CD4-positive, CD25-positive, alpha-beta regulatory T cell (primary cell): ENCODE measurements at regions not wholly inside any gene's neighbourhood (a gene's known extent, or its start where the extent isn't known, plus 50 kb on each side); places are given as distances from the start of the nearest gene placed in this dataset.

Source experiments
- ATAC-seq, 2 donors: fragments of 150-1000 bp; cut with Tn5 transposase; one replicate each; pipeline ENCODE4 v1.10.0; 2021; ENCODE audit warnings: low read depth in 2 of 2, moderate number of reproducible peaks in 2 of 2, moderate library complexity in 1 of 2
- DNase-seq, 3 donors: peaks; one replicate each; pipeline versions ENCODE4 v3.0.0 to v3.0.0-alpha.2; 2012 to 2022; ENCODE audit warnings: mixed read lengths in 1 of 3
- H3K27ac ChIP-seq: one replicate; pipeline ENCODE4 v1.7.0; 2013; ENCODE audit warnings: mild to moderate bottlenecking, low read length; ENCODE audit not compliant: insufficient read depth, poor library complexity, severe bottlenecking
- H3K27me3 ChIP-seq: one replicate; pipeline ENCODE4 v1.7.0; 2013; ENCODE audit warnings: low read length; ENCODE audit not compliant: control insufficient read depth, insufficient read depth
- H3K36me3 ChIP-seq: one replicate; pipeline ENCODE4 v1.7.0; 2013; ENCODE audit warnings: mild to moderate bottlenecking, low read length, moderate library complexity; ENCODE audit not compliant: control insufficient read depth, insufficient read depth
- H3K4me1 ChIP-seq: 2 replicates; pipeline ENCODE4 v1.7.0; 2013; ENCODE audit warnings: mild to moderate bottlenecking, low read length; ENCODE audit not compliant: insufficient read depth, control insufficient read depth, poor library complexity, severe bottlenecking
- H3K4me3 ChIP-seq: one replicate; pipeline ENCODE4 v1.7.0; 2013; ENCODE audit warnings: low read depth, mild to moderate bottlenecking, low read length, moderate library complexity
- H3K9me3 ChIP-seq, 2 experiments: 1 replicate in 1 of 2; 2 replicates in 1 of 2; pipeline ENCODE4 v1.7.0; 2013; ENCODE audit warnings: low read length in 2 of 2, mild to moderate bottlenecking in 1 of 2, moderate library complexity in 1 of 2; ENCODE audit not compliant: control insufficient read depth in 2 of 2
- H3K27ac Mint-ChIP-seq, 3 donors: one replicate each; pipeline ENCODE4 v1.8.0; 2020 to 2022; ENCODE audit warnings: mild to moderate bottlenecking in 3 of 3, mixed read lengths in 3 of 3, moderate library complexity in 2 of 3
- H3K27me3 Mint-ChIP-seq: one replicate; pipeline ENCODE4 v1.8.0; 2022; ENCODE audit warnings: mild to moderate bottlenecking, mixed read lengths
- H3K36me3 Mint-ChIP-seq: one replicate; pipeline ENCODE4 v1.8.0; 2020; ENCODE audit warnings: mixed read lengths
- H3K4me1 Mint-ChIP-seq, 4 donors: one replicate each; pipeline ENCODE4 v1.8.0; 2020 to 2022; ENCODE audit warnings: mixed read lengths in 4 of 4, mild to moderate bottlenecking in 1 of 4
- H3K4me3 Mint-ChIP-seq, 4 donors: one replicate each; pipeline ENCODE4 v1.8.0; 2020 to 2022; ENCODE audit warnings: mild to moderate bottlenecking in 4 of 4, mixed read lengths in 4 of 4, moderate library complexity in 3 of 4
- H3K9me3 Mint-ChIP-seq, 7 donors: one replicate each; pipeline ENCODE4 v1.8.0; 2020 to 2022; ENCODE audit warnings: mixed read lengths in 7 of 7, mild to moderate bottlenecking in 3 of 7, moderate library complexity in 2 of 7

DNA sequence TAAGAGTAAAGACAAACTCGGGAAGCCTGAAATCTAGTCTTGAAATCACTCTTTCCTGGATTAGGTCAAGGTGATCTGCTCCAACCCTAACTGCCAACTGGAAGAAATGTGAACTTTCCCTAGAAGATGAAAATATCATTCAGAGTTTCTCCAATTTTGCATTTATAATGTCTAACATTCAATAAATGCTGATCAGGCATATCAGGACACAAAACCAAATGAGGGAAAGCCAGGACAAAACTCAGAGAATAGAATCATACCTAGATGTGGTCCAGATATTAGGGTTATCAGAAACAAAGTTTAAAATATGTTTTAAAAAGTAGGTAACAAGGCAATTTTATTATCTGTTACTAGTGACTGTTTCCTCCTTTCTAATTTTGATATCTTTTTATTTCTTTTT, 335.5 kb upstream of the MAP3K7 start:
- ATAC-seq (no peak), DNase-seq (no peak)
- no peaks in the 10 kb centered on the region for H3K27me3 ChIP-seq
- no peaks in the 10 kb centered on the region for H3K36me3 ChIP-seq
- no peak overlapping the region for H3K27ac Mint-ChIP-seq
- H3K9me3 Mint-ChIP-seq, result peaks cover 0 to 2% (median 0%) of the 10 kb centered on the region in 7 donors
- no peaks in the 10 kb centered on the region for H3K4me1 Mint-ChIP-seq
- H3K9me3 ChIP-seq, result no peaks in the 10 kb centered on the region
- H3K4me3 ChIP-seq, result no peak overlapping the region
- H3K27ac ChIP-seq, result no peak overlapping the region
- H3K36me3 Mint-ChIP-seq, result no peaks in the 10 kb centered on the region
- no peak overlapping the region for H3K4me3 Mint-ChIP-seq
- no peaks in the 10 kb centered on the region for H3K4me1 ChIP-seq
- H3K27me3 Mint-ChIP-seq, result peaks cover 7% of the 10 kb centered on the region

DNA sequence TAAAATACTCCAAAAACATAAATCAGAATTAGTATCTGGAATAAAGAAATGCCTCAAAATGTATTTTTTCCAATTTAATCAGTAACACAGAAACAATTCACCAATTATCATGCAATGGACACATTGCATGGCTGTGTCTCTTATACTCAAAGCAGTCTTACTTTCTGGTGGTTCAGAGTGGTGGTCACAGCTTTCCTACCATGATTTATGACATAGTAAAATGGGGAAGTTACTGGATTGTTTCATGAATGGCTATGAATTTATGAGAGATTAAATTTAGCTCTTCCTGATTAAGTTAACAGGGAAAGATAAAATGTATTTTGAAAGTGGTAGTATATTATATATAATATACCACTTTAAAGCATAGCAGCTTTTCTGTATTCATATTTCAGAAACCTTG, 331.5 kb upstream of the MAP3K7 start:
- Mint-ChIP-seq H3K9me3 (peaks cover 0 to 6% (median 1%) of the 10 kb centered on the region in 7 donors), H3K36me3 (no peaks in the 10 kb centered on the region), H3K4me3 (no peak overlapping the region), H3K27me3 (peaks cover 15% of the 10 kb centered on the region), H3K4me1 (no peaks in the 10 kb centered on the region), H3K27ac (no peak overlapping the region)
- H3K36me3 ChIP-seq, result no peaks in the 10 kb centered on the region
- no peak overlapping the region for H3K27ac ChIP-seq
- no peak overlapping the region for H3K4me3 ChIP-seq
- H3K4me1 ChIP-seq, result no peaks in the 10 kb centered on the region
- ATAC-seq, result no peak
- no peaks in the 10 kb centered on the region for H3K27me3 ChIP-seq
- no peak for DNase-seq
- peaks cover 0 to 6% of the 10 kb centered on the region in 2 experiments for H3K9me3 ChIP-seq

DNA sequence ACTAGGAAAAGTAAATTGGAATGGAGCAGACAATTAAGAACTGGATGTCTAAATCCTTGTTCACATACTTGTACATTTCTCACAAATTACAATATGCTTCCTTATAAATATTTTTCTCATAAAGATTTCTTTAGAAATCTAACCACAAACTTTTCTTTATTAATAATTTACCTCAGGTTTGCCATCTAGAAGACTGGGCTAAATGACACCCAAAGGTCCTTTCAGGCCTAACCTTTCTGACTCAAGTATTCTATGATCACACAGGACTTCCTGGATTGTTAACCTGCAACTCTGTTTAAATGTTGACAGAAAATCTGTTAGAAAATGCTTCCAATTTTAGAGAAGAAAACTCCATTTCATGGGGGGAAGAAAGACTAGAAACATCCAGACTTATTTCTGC, 330.5 kb upstream of the MAP3K7 start:
- Histone ChIP-seq H3K4me1 (no peaks in the 10 kb centered on the region), H3K27me3 (no peaks in the 10 kb centered on the region), H3K9me3 (peaks cover 0 to 6% of the 10 kb centered on the region in 2 experiments), H3K4me3 (no peak overlapping the region), H3K36me3 (no peaks in the 10 kb centered on the region), H3K27ac (no peak overlapping the region)
- Mint-ChIP-seq H3K27me3 (peaks cover 15% of the 10 kb centered on the region), H3K27ac (no peak overlapping the region), H3K36me3 (no peaks in the 10 kb centered on the region), H3K4me1 (no peaks in the 10 kb centered on the region), H3K4me3 (no peak overlapping the region), H3K9me3 (peaks cover 0 to 6% (median 2%) of the 10 kb centered on the region in 7 donors)
- DNase-seq (no peak), ATAC-seq (no peak)

DNA sequence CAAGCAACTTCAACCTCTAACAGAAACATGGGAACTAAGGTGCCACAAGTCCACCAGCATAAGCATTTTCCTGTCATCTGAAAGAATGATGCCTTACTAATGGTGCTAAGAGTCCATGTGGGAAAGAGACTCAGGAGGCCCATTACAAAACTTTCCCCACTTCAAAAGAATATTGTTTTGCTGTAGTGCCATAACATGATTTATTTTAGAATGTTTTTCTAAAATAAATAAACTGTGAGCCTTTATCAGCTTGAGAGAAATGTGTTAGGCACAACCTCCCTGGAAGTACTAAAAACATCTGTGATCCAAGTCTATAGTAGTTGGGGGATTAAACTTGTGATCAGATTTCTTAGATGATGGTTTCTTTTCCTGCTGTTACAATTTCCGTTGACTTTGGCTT, 330.1 kb upstream of the MAP3K7 start:
- DNase-seq, result no peak
- peaks cover 0 to 6% (median 2%) of the 10 kb centered on the region in 7 donors for H3K9me3 Mint-ChIP-seq
- H3K27me3 Mint-ChIP-seq, result peaks cover 15% of the 10 kb centered on the region
- H3K27ac Mint-ChIP-seq, result no peak overlapping the region
- H3K4me1 Mint-ChIP-seq, result no peaks in the 10 kb centered on the region
- no peak for ATAC-seq
- no peaks in the 10 kb centered on the region for H3K4me1 ChIP-seq
- no peak overlapping the region for H3K4me3 Mint-ChIP-seq
- no peaks in the 10 kb centered on the region for H3K36me3 ChIP-seq
- no peaks in the 10 kb centered on the region for H3K27me3 ChIP-seq
- peaks cover 0 to 6% of the 10 kb centered on the region in 2 experiments for H3K9me3 ChIP-seq
- no peak overlapping the region for H3K4me3 ChIP-seq
- no peak overlapping the region for H3K27ac ChIP-seq
- H3K36me3 Mint-ChIP-seq, result no peaks in the 10 kb centered on the region

DNA sequence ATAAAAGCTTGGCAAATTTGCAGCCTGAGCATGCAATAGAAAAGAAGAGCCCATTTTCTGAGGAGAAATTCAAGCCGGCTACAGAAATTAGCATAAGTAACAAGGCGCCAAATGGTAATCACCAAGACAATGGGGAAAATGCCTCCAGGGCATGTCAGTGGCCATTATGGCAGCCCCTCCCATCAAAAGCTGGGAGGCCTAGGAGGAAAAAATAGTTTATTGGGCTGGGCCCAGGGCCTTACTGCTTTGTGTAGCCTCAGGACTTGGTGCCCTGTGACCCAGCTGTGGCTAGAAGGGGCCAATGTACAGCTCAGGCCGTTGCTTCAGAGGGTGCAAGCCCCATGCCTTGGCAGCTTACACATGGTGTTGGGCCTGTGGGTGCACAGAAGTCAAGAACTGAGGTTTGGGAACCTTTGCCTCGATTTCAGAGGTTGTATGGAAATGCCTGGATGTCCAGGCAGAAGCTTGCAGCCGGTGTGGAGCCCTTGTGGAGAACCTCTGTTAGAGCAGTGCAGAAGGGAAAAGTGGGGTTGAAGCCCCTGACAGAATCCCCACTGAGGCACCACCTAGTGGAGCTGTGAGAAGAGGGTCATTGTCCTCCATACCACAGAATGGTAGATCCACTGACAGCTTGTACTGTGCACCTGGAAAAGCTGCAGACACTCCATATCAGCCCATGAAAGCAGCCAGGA, 328.5 kb upstream of the MAP3K7 start:
- no peak overlapping the region for H3K27ac Mint-ChIP-seq
- no peak overlapping the region for H3K4me3 Mint-ChIP-seq
- H3K27me3 Mint-ChIP-seq, result peaks cover 15% of the 10 kb centered on the region
- no peaks in the 10 kb centered on the region for H3K27me3 ChIP-seq
- no peak overlapping the region for H3K4me3 ChIP-seq
- H3K36me3 Mint-ChIP-seq, result no peaks in the 10 kb centered on the region
- no peaks in the 10 kb centered on the region for H3K36me3 ChIP-seq
- H3K9me3 ChIP-seq, result peaks cover 0 to 6% of the 10 kb centered on the region in 2 experiments
- ATAC-seq (no peak), DNase-seq (no peak)
- H3K4me1 Mint-ChIP-seq, result no peaks in the 10 kb centered on the region
- H3K9me3 Mint-ChIP-seq, result peaks cover 0 to 6% (median 2%) of the 10 kb centered on the region in 7 donors
- H3K27ac ChIP-seq, result no peak overlapping the region
- no peaks in the 10 kb centered on the region for H3K4me1 ChIP-seq

DNA sequence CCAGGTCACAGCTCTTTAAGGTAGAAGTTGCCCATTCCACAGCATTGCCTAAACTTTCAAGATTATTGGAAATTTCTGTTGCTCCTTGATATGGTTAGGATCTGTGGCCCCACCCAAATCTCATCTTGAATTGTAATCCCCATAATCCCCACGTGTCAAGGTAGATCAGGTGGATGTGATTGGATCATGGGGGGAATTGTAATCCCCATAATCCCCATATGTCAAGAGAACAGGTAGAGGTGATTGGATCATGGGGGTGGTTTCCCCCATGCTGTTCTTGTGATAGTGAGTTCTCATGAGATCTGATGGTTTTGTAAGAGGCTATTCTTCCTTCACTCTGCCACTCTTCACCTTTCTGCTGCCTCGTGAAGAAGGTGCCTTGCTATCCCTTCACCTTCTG, 327.4 kb upstream of the MAP3K7 start:
- Mint-ChIP-seq H3K4me3 (no peak overlapping the region), H3K27me3 (peaks cover 15% of the 10 kb centered on the region), H3K9me3 (peaks cover 0 to 6% (median 2%) of the 10 kb centered on the region in 7 donors), H3K36me3 (no peaks in the 10 kb centered on the region), H3K4me1 (no peaks in the 10 kb centered on the region), H3K27ac (no peak overlapping the region)
- Histone ChIP-seq H3K27ac (no peak overlapping the region), H3K9me3 (peaks cover 0 to 6% of the 10 kb centered on the region in 2 experiments), H3K4me1 (no peaks in the 10 kb centered on the region), H3K36me3 (no peaks in the 10 kb centered on the region), H3K4me3 (no peak overlapping the region), H3K27me3 (no peaks in the 10 kb centered on the region)
- no peak for DNase-seq
- ATAC-seq, result no peak

DNA sequence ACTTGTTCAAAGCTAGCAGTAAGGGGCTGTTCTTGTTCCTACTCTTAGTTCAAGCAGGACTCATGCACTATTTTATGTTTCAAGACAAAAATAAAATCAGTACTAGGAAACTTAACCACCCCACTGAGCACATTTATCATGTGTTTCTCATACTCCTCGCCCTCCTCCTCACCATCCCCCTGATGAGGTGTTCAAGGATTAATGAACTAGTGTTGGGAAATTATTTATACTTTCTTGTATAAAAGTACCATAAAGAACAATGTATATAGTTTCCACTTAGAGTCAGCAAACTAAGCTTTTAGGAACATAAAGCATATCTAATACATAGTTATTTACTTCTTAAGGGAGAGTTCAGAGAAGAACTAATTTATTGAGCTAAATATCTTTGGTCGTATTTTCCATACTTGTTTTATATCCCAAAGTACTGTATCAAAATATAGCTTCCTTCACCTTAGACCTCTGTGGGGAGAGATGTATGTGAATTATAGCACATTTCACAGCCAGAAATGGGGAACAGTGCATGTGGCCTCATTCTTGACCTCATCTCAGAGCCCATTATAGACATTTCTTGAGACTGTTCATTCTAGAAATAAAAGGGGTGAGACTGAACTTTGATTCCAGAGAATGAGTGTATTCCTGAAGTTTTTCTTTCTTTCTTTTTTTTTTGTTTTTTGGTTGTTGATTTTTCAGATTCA, 326.5 kb upstream of the MAP3K7 start:
- H3K27ac ChIP-seq, result no peak overlapping the region
- Mint-ChIP-seq H3K36me3 (no peaks in the 10 kb centered on the region), H3K27ac (no peak overlapping the region), H3K27me3 (peaks cover 15% of the 10 kb centered on the region), H3K4me1 (no peaks in the 10 kb centered on the region), H3K4me3 (no peak overlapping the region), H3K9me3 (peaks cover 0 to 6% (median 2%) of the 10 kb centered on the region in 7 donors)
- no peaks in the 10 kb centered on the region for H3K4me1 ChIP-seq
- H3K4me3 ChIP-seq, result no peak overlapping the region
- peaks cover 0 to 6% of the 10 kb centered on the region in 2 experiments for H3K9me3 ChIP-seq
- ATAC-seq, result no peak
- no peaks in the 10 kb centered on the region for H3K36me3 ChIP-seq
- no peak for DNase-seq
- no peaks in the 10 kb centered on the region for H3K27me3 ChIP-seq

DNA sequence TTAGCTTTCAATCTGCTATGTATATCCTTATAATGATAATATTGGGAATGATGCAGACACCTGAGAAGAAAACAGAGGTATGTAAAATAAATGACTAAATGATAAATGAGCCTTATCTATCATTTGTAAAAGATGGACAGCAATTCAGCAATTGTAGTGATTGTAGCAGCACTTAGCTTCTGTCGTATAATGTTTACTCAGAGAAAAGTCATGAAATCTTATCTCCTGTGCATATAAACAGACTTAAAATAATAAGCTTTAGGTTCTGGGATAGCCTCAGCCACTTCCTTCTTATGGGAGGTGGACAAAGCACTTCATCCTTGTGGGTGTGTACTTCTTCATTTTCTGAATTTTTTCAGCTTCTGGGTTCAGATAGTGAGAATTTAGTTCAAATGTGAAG, 324.8 kb upstream of the MAP3K7 start:
- Mint-ChIP-seq H3K9me3 (peaks cover 0 to 6% (median 2%) of the 10 kb centered on the region in 7 donors), H3K27ac (no peak overlapping the region), H3K4me3 (no peak overlapping the region), H3K27me3 (peaks cover 8% of the 10 kb centered on the region), H3K36me3 (no peaks in the 10 kb centered on the region), H3K4me1 (no peaks in the 10 kb centered on the region)
- DNase-seq (no peak), ATAC-seq (no peak)
- H3K4me1 ChIP-seq, result no peaks in the 10 kb centered on the region
- no peaks in the 10 kb centered on the region for H3K27me3 ChIP-seq
- H3K9me3 ChIP-seq, result peaks cover 0 to 6% of the 10 kb centered on the region in 2 experiments
- H3K4me3 ChIP-seq, result no peak overlapping the region
- no peaks in the 10 kb centered on the region for H3K36me3 ChIP-seq
- no peak overlapping the region for H3K27ac ChIP-seq
